GM18499 (cell line): ENCODE measurements at regions not wholly inside any gene's neighbourhood (a gene's known extent, or its start where the extent isn't known, plus 50 kb on each side); places are given as distances from the start of the nearest gene placed in this dataset.

Source experiments
- ATAC-seq: cut with Tn5 transposase; IDR thresholded peaks from one replicate; pipeline ENCODE4 v1.9.1; 2021; ENCODE audit warnings: moderate number of reproducible peaks; ENCODE audit not compliant: insufficient read depth, unreplicated experiment

GRCh38 chr10:128869101-128869749 is 597.8 kb upstream of the MGMT start:
- no peak for ATAC-seq

DNA sequence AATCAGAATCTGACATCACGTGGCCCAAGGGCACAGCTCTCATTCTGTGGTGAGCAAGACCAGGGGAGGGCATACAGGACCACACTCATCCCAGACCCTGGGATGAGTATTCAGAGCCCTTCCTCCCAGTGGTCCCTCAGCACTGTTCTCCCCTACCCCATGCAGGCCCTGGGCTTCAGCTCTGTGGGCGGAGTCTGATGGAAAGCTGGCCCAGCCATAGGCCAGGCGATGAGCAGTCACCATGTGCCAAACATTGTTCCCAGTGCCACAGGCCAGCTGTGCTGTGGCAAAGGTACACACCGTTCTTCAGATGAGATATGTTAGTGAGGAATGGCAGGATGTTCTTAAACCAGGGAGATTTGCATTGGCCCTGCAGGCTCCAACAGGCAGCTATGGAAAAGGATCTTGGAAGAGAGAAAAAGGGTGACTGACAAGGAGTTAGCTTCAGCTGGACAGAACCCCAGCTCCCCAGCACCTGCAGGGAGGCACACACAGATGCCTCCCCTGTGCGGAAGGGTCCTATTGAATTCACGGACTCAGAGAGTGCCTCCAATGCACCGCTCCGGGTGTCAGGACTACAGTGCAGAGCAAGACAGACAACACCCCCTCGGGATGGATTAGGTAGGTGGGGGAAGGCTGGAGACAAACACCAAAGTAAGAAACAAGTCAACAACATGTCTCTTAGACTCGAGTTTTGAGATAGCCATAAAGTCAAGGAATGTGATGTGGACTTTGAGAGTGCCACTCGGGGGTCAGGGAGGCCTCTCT is 596.0 kb upstream of the MGMT start:
- no peak for ATAC-seq

DNA sequence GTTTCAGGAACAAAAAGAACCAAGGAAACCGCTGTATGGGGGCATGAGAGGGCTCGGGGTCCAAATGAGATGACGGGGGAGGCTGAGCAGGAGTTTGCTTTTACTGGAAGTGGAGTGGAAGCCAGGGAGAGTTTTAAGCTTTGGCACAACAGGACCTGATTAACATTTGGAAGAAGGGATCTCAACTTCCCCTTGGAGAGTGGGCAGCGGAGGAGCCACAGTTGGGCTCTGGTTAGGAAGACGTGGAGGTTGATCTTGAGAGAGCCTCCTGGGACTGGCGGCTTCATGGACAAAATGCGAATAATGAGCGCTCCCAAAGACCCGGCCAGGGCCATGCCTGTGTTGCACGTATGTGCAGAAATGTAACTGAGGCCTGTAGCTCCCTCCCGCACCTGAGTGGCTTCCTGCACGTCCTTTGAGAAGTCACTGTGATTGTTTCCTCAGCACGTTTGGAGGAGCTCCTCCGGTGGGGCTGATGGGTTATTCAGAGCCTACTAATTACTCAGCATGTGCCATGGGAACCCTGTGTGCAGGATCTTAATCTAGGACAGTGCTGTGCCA is 595.3 kb upstream of the MGMT start:
- no peak for ATAC-seq

GRCh38 chr10:128873411-128874054 is 593.5 kb upstream of the MGMT start:
- no peak for ATAC-seq

DNA sequence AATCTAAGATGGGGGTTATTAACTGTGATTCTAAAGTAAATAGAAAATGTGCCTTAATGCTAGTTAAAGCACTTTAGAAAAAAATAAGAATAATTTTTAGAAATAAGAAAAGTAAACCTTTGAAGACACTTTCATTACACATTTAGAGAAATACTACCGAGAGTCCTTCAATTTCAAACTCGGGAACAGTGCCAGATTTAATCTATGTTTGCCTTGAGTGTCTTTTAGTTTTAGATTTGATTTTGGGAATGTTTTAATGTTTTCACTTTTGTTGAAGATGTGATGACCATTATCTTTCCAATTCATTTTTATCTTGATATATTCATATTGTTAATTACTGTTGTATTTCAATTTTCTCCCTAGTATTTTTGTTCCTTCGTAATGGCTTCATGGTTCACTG is 592.7 kb upstream of the MGMT start:
- ATAC-seq: no peak

GRCh38 chr10:128875030-128875744 is 591.9 kb upstream of the MGMT start:
- ATAC-seq: no peak

DNA sequence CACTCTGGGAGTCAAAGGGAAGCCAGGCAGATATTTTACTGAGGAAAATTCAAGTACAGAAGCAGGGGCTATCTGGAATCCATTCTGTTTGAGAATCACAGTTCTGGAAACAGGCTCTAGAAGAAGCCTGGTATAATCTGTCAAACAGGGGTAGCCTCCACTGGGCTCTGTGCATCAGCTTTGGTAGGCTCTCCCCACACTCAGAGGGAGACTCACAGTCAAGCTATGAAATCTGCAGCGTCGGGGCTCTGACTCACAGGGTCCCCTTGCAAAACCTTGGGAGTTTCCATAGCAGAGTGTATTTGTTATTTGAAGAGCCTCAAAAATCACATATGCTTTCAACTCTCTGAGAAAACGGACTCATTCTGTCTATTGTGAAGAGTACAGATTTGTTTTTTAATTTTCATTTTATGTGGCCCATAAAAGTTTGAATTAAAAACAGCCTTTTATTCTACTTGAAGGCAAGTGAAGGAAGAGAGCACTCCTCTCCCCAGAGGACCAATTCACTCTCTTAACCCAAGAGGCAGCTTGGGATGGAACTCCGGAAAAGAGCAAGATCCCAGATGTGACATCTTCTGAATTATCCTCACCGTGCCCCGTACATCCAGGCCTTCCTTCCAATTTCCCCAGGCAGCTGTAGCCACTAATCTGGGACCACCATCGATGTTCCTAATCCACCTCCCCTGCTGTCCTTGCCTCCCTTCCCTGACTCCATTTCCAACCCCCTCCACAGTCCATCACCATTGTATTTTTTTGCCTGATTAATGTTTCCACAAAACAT is 590.9 kb upstream of the MGMT start:
- no peak for ATAC-seq

DNA sequence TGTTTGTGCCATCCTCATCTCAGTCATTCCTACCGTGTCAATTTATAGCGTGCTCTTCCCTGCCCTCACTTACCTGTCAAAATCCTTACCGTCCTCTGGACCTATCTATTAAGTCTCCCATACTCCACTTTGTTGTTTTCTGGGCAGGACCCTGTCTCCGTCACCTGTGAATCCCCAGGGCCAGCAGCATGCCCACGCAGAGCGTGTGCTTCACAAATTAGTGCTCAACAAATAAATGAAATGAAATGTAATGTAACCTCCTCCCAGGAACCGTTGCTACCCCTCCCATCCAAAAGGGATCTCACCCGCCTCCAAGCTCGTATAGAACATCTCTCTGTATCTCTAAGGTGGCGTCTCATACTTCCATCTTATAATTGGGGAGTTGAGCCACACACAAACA is 589.9 kb upstream of the MGMT start:
- no peak for ATAC-seq

DNA sequence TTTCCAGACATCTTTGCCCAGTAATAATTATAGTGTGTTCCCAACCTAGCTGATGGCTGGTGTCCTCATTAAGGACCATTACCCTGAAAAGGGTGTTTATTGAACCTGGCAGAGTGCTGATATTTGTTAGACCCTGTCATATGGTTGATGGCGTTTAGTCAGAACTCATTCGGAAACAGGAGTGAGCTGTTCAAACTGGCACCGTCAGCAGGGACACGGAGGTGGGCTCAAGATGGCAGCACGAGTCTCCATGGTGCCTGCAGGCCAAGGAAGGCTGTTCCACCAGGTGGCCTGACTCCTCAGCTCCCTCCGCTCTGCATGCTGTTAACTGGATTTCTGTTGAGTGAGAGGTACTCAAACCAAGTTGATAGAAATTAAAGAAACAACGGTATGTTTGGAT is 589.1 kb upstream of the MGMT start:
- no peak for ATAC-seq

GRCh38 chr10:128879030-128879429 is 588.0 kb upstream of the MGMT start:
- ATAC-seq: no peak

DNA sequence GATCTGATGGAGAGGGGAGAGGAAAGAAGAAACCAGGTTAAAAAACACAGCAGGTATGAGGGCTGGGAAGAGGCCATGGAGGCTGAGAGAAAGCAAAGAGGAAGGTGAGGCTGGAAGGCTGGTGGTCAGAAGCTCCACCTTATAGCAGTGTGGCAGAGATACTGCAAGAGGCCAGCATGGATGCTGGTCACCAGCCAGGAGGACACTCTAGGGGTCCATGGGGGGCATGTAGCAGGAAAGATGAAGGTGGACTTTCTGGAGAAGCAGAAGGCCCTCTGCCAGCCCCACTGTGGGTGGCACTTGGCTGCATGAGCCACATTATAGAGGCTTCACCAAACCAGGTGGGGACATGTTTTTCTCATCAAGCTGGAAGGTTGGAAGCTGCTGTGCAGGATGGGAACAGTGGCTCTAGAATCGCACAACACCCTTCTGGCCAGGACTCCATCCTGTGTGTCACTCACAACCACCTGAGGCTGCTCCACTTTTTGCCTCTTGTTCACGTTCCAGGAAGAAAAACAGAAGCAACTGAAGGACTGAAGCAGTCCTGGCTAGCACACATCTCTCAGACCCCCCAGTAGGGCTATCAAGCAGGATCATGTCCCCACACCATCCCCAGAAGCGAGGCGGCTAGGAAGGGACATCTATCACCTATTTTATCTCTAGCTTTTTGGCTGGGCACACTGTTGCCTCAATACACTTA is 587.5 kb upstream of the MGMT start:
- ATAC-seq: no peak

DNA sequence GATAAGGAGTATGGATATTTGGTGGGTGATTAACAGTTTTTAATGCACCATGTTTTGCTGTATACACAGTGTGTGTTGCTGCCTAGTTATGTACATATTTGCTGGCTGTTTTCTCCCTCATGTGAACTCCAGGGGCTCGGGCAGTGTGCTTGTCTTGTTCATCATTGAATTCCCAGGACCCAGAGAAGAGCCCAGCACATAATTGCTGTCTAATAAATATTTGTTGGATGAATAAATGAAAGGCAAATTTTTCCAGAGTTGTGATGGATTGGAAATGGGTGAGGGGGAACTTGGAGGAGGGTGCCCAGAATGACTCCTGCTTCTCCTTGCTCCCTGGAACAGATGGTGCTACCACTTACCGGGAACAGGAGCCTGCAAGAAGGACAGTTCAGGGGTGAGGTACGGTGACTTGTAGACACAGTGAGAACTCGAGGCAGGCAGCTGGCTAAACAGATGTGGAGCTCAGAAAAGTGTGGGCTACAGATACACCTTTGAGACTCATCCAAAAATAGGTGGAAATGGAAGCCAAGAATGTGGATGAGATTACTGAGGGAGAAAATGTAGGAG is 586.8 kb upstream of the MGMT start:
- ATAC-seq: no peak

GRCh38 chr10:128881086-128881485 is 586.0 kb upstream of the MGMT start:
- no peak for ATAC-seq

DNA sequence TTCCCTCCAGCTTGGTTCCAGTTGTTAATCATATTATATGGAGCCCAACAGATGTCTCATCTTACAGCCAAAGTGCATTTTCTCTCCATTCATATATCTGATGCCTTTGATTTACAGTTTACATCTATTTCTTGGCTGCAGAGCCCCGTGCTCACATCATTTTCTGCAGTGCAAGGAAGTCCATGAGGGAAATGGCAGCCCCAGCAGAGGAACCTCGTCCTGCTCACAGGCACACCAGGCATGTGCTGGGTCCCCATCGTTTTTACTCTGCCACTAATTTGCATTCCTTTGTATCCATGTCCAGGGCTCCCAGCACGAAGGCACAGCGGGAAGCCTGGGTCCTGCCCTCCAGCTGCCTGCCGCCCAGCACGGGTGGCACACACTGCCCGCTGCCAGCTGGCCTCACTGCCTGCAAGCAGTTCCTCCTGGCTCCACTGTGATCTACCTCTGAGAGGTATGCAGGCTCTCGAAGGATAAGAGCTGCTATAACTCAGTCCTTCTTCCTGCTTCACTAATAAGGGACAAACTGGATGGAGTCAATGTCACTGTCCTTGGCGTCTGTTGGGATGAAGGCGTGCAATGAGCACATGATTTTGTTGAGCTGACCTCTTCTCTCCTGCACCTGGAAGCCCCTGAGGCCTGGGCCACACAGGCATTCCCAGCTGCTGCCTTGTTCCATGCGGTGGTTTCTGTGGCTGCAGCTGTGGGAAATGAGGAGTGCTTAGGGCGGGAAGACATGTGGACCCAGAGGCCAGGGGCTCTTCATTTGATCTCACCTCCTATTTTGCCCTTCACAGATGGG is 583.6 kb upstream of the MGMT start:
- no peak for ATAC-seq

- ATAC-seq: no peak
Observed at GRCh38 chr10:128884033-128884425, 583.0 kb upstream of the MGMT start.

DNA sequence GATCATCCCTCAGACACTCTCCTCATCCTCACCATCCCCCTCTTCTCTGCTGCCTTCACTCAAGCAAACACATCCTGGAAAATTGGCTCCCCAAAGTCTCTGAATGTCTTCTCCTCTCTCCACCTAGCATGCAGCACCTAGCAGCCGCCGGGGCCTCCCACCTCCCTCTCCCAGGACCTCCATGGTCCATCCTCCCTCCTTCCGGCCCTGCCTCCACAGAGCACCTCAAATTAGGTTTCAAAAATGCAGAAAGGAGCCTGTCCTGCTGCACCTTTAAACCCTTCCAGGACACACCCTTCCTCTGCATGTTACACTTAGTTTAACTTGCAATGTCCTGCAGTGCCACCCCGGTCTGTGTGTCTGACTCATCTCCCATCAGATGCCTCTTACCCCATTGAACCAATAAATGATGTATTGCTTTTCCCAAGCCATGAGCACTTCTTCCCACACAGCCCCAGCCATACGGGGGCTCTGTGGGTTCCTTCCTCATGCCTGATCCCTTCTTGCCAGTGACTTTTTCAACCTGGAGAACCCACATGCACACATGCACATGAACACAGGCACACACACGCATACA is 582.5 kb upstream of the MGMT start:
- ATAC-seq: no peak

DNA sequence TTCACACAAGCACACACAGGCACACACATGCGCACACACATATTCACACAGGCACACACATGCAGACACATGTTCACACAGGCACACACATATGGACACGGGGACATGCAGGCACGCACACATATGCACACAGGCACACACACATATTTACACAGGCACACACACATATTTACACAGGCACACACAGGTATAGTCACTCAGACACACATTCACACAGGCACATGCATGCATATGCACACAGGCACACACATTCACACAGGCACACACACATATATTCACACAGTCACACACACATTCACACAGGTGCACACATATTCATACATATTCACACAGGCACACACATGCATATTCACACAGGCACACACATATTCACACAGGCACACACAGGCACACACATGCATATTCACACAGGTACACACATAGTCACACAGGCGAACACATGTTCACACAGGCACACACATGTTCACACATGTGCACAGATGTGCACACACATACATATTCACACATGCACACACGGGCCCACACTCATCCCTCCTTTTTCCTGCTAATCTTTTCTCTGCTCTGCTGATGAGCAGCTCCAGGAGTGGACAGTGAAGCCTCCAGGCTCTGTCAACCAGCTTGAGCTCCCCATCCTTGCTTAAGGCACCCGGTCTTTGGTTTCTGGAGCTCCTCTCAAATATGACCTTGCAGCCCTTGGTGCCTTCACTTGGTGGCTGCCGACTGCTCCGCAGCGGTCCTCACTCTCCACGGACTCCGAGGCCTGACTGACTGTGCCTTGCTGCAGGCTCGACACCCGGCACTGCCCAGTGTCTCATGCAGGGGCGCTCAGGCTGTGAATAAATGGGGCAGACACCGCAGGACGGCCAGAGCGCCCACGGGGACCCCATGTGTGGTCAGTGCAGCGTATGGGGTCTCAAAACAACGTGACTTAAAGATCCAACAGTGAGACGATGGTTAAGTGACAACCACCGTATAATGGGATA is 581.2 kb upstream of the MGMT start:
- ATAC-seq: no peak
